ENCODE measurements at regions not wholly inside any gene's neighbourhood (a gene's known extent, or its start where the extent isn't known, plus 50 kb on each side); places are given as distances from the start of the nearest gene placed in this dataset.

GRCh38 chr7:29641651-29642050, 78.0 kb downstream of the PRR15 start:
- H3K4me1 ChIP-seq (ENCODE audit: control insufficient read depth in 1 of 2, insufficient read depth in 2 of 2, low read length in 2 of 2) = peaks cover 11 to 31% of the 10 kb centered on the region in 2 experiments
- H3K9me2 ChIP-seq (ENCODE audit: insufficient read depth) = no peaks in the 10 kb centered on the region
- H3K9ac ChIP-seq (ENCODE audit: low read length) = no peak overlapping the region
- RAD21 ChIA-PET (ENCODE audit: low non-redundant PET in 1 of 2, low total read pairs in 2 of 2, uncharacterized antibody in 2 of 2, unreplicated experiment in 2 of 2) = no interaction called here
- H3K4me3 ChIP-seq (replicated peaks in 1 of 2; ENCODE audit: low read depth in 1 of 2, low read length in 2 of 2) = no peak overlapping the region
- no peak overlapping the region for H3K4me2 ChIP-seq (ENCODE audit: low read length)
- H3K79me2 ChIP-seq (ENCODE audit: insufficient read depth, low read length) = no peaks in the 10 kb centered on the region
- ATAC-seq (no peak), DNase-seq (ENCODE audit: low read depth, low spot score) (no peak)
- H4K20me1 ChIP-seq (ENCODE audit: insufficient read depth) = no peaks in the 10 kb centered on the region
- H2AFZ ChIP-seq (ENCODE audit: low read depth, low read length, poor library complexity, severe bottlenecking) = no peak overlapping the region
- TF ChIP-seq ZNF274 (IDR thresholded peaks at IDR 0.05; ENCODE audit: low read depth, low read length) (no peak), SIN3A (IDR thresholded peaks at IDR 0.05; ENCODE audit: low read depth) (no peak), EGR1 (IDR thresholded peaks at IDR 0.05; ENCODE audit: low read depth) (no peak), CTCF (IDR thresholded peaks at IDR 0.05 in 2 of 3, conservative IDR thresholded peaks at IDR 0.05 in 1 of 3; ENCODE audit: borderline replicate concordance in 1 of 3, insufficient read depth in 1 of 3, low read depth in 2 of 3, low read length in 2 of 3) (no peak), ZFX (IDR thresholded peaks at IDR 0.05) (no peak), ELF1 (IDR thresholded peaks at IDR 0.05; ENCODE audit: borderline replicate concordance, low read depth) (no peak)
- H3K36me3 ChIP-seq (ENCODE audit: control insufficient read depth in 1 of 2, insufficient read depth in 2 of 2, low read length in 2 of 2) = no peaks in the 10 kb centered on the region
- no TSS peak for BruUV-seq (replicated peaks)
- intact Hi-C loops (cut with micrococcal nuclease) = no loop called here
- H3K27me3 ChIP-seq (ENCODE audit: insufficient read depth, low read length) = no peaks in the 10 kb centered on the region
- H3K27ac ChIP-seq (ENCODE audit: low read depth, low read length) = no peak overlapping the region
- no peaks in the 10 kb centered on the region for H3K9me3 ChIP-seq (ENCODE audit: control insufficient read depth in 1 of 2, insufficient read depth in 1 of 2, low read depth in 1 of 2, low read length in 2 of 2)
- POLR2A ChIA-PET = no interaction called here
- CTCF ChIA-PET = no interaction called here

- intact Hi-C loops (cut with micrococcal nuclease) = no loop called here
- no peak for TF ChIP-seq SRF (IDR thresholded peaks at IDR 0.05; ENCODE audit: low read depth)
- TF ChIP-seq EGR1 (IDR thresholded peaks at IDR 0.05; ENCODE audit: low read depth) = no peak
- TF ChIP-seq FOSL1 (IDR thresholded peaks at IDR 0.05; ENCODE audit: low read depth) = peak; percentile 29; the same call in 1 of the 2 replicates
- no peak for TF ChIP-seq EZH2 (IDR thresholded peaks at IDR 0.05)
- no peak for TF ChIP-seq ZNF274 (IDR thresholded peaks at IDR 0.05; ENCODE audit: low read depth, low read length)
- TF ChIP-seq JUND (IDR thresholded peaks at IDR 0.05) = 0 out of 2 replicates have a peak, but pooled peaks have one; percentile 12
- no peak for TF ChIP-seq POLR2AphosphoS5 (IDR thresholded peaks at IDR 0.05; ENCODE audit: low read depth, low read length)
- TF ChIP-seq YY1 (IDR thresholded peaks at IDR 0.05; ENCODE audit: extremely low read depth, insufficient replicate concordance, low read depth, low read length) = no peak
- no peak for TF ChIP-seq REST (IDR thresholded peaks at IDR 0.05; ENCODE audit: low read depth)
- TF ChIP-seq POLR2A (IDR thresholded peaks at IDR 0.05; ENCODE audit: borderline replicate concordance, extremely low read depth, insufficient read depth, insufficient read length) = no peak
- TF ChIP-seq ATF3 (IDR thresholded peaks at IDR 0.05) = no peak
- TF ChIP-seq CBX3 (IDR thresholded peaks at IDR 0.05; ENCODE audit: low read depth) = no peak
These were observed 79.0 kb downstream of the PRR15 start for GRCh38 chr7:29642494-29643155.

More at GRCh38 chr7:29642494-29643155, 79.0 kb downstream of the PRR15 start:
- Histone ChIP-seq H2AFZ (ENCODE audit: low read depth, low read length, poor library complexity, severe bottlenecking) (no peak overlapping the region), H3K79me2 (ENCODE audit: insufficient read depth, low read length) (no peaks in the 10 kb centered on the region), H3K9me3 (ENCODE audit: control insufficient read depth in 1 of 2, insufficient read depth in 1 of 2, low read depth in 1 of 2, low read length in 2 of 2) (no peaks in the 10 kb centered on the region), H3K36me3 (ENCODE audit: control insufficient read depth in 1 of 2, insufficient read depth in 2 of 2, low read length in 2 of 2) (no peaks in the 10 kb centered on the region), H3K4me3 (replicated peaks in 1 of 2; ENCODE audit: low read depth in 1 of 2, low read length in 2 of 2) (0 out of 4 replicates have a peak overlapping the region, but pooled peaks of 1 of the 2 experiments have one; percentile 16), H3K4me1 (ENCODE audit: control insufficient read depth in 1 of 2, insufficient read depth in 2 of 2, low read length in 2 of 2) (peaks cover 11 to 31% of the 10 kb centered on the region in 2 experiments), H3K27ac (ENCODE audit: low read depth, low read length) (peak overlapping the region; percentile 32; the same call in 1 of the 2 replicates), H3K4me2 (ENCODE audit: low read length) (peak overlapping the region; percentile 47), H3K9ac (ENCODE audit: low read length) (no peak overlapping the region), H3K9me2 (ENCODE audit: insufficient read depth) (no peaks in the 10 kb centered on the region), H4K20me1 (ENCODE audit: insufficient read depth) (no peaks in the 10 kb centered on the region), H3K27me3 (ENCODE audit: insufficient read depth, low read length) (no peaks in the 10 kb centered on the region)
- ATAC-seq (peak; percentile 49; the same call in 1 of the 2 replicates), DNase-seq (ENCODE audit: low read depth, low spot score) (no peak)
- no TSS peak for BruUV-seq (replicated peaks)
- RAD21 ChIA-PET (ENCODE audit: low non-redundant PET in 1 of 2, low total read pairs in 2 of 2, uncharacterized antibody in 2 of 2, unreplicated experiment in 2 of 2) = no interaction called here
- POLR2A ChIA-PET = no interaction called here
- CTCF ChIA-PET = no interaction called here
